ENCODE measurements at regions not wholly inside any gene's neighbourhood (a gene's known extent, or its start where the extent isn't known, plus 50 kb on each side); places are given as distances from the start of the nearest gene placed in this dataset.

- DNase-seq (ENCODE audit: low spot score): no peak
These were observed 1476.1 kb downstream of the BRD1 start for GRCh38 chr22:48351376-48352085.

- DNase-seq (ENCODE audit: low spot score): no peak
These were observed 1477.2 kb downstream of the BRD1 start for GRCh38 chr22:48350456-48350855.

DNA sequence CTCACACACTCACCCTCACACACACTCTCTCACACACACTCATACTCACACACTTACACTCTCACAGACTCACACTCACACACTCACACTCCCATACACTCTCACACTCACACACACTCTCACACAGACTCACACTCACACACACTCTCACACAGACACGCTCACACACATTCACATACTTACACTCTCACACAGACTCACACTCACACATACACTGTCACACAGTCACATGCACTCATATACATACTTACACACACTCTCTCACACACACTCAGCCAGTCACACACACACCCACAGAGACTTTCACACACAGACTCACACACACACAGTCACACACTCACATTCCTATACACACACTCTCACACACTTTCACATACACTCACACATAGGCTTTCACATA is 1478.8 kb downstream of the BRD1 start:
- DNase-seq (ENCODE audit: low spot score): no peak

DNA sequence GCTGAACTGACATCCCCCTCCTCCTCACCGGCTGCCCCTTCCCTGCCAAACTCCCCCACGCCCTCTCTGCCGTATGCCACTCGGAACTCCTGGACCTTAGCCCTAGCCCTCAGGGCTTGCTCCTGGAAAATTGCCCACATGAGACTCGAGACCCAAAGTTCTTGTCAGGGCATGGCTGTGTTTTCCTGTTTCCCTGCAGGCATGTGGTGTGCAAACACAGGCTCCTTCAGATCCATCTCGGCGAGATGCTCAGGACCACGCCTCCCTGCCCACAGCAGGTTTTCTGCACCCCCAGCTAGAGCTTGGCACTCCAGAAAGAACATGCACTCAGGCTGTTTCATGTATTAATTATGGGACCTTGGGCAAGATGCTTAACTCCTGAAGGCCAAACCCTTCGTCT is 1480.4 kb downstream of the BRD1 start:
- no peak for DNase-seq (ENCODE audit: low spot score)

DNA sequence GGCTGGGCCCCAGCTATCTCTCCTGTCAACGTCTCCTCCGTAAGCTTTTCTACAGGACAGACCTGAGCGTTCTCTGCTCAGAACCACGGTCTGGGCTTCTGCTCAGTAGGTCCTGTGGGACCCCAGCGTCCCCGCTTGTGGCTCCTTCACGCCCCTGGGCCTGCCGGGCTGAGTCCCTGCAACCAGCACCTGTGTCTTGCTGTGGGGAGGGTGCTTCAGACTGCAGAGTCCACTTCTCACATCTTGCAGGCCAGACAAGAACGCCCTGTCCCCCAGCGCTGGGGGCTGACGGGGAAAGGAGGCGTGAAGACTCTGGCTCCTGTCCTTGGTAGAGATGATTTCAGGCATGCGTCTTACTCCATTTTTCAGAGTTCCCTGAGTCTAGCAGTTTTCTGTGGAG is 1480.8 kb downstream of the BRD1 start:
- no peak for DNase-seq (ENCODE audit: low spot score)

DNA sequence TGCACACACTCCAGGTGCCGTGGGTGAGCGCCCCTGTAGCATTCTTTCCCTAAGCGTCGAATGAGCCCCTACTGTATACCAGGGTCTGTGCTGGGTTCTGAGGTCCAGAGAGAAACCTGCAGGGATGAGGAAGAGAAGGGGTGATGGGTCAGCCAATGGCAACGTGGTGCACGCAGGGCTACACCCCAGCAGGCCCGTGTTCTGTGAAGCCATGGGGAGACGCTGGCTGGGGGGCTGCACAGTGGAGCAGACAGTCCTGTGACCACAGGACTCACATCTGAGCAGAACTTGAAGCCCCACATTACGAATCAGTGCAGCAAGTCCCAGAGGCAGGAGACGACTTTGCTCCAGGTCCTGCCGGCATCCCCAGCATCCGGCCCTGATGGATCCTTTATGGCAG is 1481.4 kb downstream of the BRD1 start:
- DNase-seq (ENCODE audit: low spot score): no peak

- DNase-seq (ENCODE audit: low spot score): no peak
These were observed 1482.0 kb downstream of the BRD1 start for GRCh38 chr22:48345631-48346030.

GRCh38 chr22:48343461-48343860 is 1484.2 kb downstream of the BRD1 start:
- no peak for DNase-seq (ENCODE audit: low spot score)

GRCh38 chr22:48342732-48343131 is 1484.9 kb downstream of the BRD1 start:
- no peak for DNase-seq (ENCODE audit: low spot score)

DNA sequence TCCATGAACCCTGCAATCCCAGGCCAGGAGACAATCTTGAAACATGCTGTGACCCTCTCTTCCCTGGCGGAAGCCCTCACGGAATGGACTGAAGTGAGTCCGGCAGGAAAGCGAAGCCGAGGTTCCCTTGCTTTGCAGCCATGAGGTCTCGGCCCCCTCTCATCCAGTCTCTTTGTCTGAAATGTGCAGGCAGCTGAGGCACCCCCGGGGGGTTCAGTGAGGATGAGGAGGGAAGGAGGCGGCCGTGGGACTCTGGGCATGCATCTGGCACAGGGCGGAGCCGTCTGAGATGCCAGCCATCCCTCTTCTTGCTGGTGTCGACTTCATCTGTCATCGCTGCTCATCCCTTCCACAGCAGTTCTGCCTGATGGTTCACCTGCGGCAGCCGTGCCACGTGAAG is 1485.7 kb downstream of the BRD1 start:
- no peak for DNase-seq (ENCODE audit: low spot score)

DNA sequence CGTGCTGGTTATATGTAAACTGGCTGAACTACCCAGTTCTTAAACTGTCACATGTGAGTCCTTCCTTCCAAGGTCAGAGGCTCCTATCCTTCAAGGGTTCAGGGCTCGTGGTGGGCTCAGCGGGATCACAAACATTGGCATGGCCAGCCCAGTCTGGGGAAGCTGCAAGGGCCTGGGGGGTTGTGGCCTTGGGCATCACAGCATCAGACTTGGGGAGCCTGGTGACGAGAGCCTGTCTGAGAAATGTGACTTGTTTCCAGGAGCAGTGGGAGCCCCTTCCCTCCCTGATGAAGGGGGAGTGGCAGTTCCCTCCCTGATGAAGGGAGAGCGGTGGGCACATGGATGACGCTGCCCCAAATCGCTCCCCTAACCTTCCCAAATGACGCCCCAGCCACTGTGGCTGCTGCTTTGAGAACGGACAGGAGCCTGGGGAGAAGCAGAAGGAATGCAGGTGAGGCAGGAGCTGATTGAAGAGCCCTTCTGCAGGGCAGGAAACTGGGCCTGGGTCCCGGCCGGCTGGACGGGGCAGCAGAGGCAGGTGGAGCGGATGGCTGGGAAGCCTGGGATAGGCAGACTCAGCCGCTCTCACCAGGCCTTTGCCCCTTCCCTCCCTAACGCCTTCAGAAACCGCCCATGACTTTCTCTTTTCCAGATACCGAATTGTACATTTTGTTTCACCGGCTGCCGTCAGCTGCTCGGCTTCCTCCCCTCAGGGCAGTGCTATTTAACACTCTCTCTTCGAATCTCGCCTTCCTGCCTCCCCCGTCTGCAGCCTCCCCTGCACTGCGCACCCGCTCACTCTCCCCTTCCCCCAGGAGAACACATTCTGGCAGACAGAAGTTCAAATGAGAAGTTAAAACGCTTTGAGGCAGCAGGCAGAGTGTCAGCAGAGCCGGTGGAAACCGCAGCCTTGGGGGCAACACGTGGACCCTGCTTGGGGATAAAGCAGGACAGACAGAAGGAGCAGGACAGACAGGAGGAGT is 1486.7 kb downstream of the BRD1 start:
- no peak for DNase-seq (ENCODE audit: low spot score)

DNA sequence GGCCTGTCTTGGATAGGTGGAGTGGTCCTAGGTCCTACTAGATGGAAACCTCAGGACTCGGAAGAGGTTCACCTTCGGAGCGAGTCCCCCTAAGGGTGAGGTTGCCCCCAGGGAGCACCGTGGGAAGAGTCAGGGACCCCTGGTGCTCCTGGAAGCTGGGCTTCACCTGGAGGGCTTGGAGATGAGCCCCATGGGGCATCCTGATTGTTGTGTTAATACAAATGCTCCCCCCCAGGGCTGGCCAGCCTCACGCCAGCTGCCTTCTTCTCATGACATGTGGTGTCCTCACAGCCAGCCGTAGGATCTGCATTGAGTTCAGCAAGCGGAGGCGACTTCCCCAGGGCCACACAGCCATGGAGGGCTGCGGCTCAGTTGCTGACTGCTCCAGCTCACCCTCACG is 1487.5 kb downstream of the BRD1 start:
- no peak for DNase-seq (ENCODE audit: low spot score)

- no peak for DNase-seq (ENCODE audit: low spot score)
These were observed 1488.6 kb downstream of the BRD1 start for GRCh38 chr22:48338793-48339705.

GRCh38 chr22:48337957-48338792 is 1489.5 kb downstream of the BRD1 start:
- DNase-seq (ENCODE audit: low spot score): no peak

GRCh38 chr22:48336339-48337060 is 1491.2 kb downstream of the BRD1 start:
- DNase-seq (ENCODE audit: low spot score): no peak

- no peak for DNase-seq (ENCODE audit: low spot score)
These were observed 1492.1 kb downstream of the BRD1 start for GRCh38 chr22:48335442-48336139.

- no peak for DNase-seq (ENCODE audit: low spot score)
These were observed 1492.7 kb downstream of the BRD1 start for GRCh38 chr22:48334971-48335370.

DNA sequence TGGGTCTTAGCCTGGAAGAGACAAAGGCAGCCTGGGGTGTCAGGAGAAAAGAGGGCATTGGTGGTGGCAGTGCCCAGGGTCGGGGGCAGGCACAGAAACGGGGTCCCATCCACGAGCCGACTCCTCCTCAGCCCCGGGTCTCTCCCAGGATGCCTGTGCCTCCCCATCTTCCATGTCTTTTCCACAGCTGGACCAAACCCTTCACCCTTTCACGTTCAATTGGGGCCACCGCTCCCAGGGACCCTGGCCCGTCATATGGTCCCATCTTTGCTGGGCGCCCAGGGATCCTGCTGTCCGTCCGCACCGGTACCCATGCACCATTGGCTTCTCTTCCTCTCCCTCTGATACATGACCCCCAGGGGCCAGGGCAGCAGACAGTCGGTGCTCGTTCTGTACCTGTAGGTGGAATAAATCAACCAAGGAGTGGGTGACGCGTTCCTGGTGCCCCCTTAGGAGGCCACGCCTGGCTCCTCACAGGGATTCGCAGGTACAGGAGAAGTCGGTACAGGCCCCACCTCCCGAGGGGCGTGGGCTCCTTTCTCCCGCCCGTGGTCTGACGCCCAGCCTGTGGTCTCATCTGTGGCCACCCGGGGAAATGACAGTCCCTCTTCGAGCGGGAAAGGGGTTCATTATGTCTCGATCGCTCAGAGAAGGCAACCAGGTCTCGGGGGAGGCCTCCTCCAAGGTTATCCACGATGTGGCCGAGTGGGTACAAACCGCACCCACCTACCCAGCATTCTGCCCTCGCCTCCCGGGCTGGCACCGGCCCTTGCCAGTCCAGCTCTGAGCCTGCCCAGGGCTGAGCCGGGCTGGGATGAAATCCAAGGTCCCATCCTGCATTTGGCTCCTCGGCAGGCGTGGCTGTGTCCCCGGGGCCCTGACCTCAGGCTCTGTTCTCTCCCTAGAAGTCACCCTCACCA is 1493.6 kb downstream of the BRD1 start:
- DNase-seq (ENCODE audit: low spot score): no peak

- no peak for DNase-seq (ENCODE audit: low spot score)
These were observed 1494.3 kb downstream of the BRD1 start for GRCh38 chr22:48333323-48333763.
